ENCODE measurements at regions not wholly inside any gene's neighbourhood (a gene's known extent, or its start where the extent isn't known, plus 50 kb on each side); places are given as distances from the start of the nearest gene placed in this dataset.

- Histone ChIP-seq H3K4me3 (replicated peaks; ENCODE audit: insufficient read depth, low read length) (no peak overlapping the region), H3K27me3 (ENCODE audit: insufficient read depth, poor library complexity, severe bottlenecking) (peaks cover 4% of the 10 kb centered on the region), H3K27ac (replicated peaks) (no peak overlapping the region)
- DNase-seq (ENCODE audit: low read depth in 1 of 2, low spot score in 1 of 2) = peak; percentile 32 to 43
- TF ChIP-seq CTCF (IDR thresholded peaks at IDR 0.05; ENCODE audit: insufficient read depth, low read length) (no peak), POLR2AphosphoS5 (IDR thresholded peaks at IDR 0.05; ENCODE audit: low read depth) (no peak), SPI1 (IDR thresholded peaks at IDR 0.05; ENCODE audit: borderline replicate concordance, low read depth) (peak; percentile 10; the same call in 1 of the 2 replicates), GABPA (IDR thresholded peaks at IDR 0.05; ENCODE audit: low read depth) (no peak), REST (IDR thresholded peaks at IDR 0.05; ENCODE audit: insufficient replicate concordance, low read depth) (no peak)
These were observed 244.4 kb downstream of the FOXA2 start for GRCh38 chr20:22339946-22340345.

- Histone ChIP-seq H3K4me3 (replicated peaks; ENCODE audit: insufficient read depth, low read length) (no peak overlapping the region), H3K27ac (replicated peaks) (no peak overlapping the region), H3K27me3 (ENCODE audit: insufficient read depth, poor library complexity, severe bottlenecking) (peaks cover 4% of the 10 kb centered on the region)
- TF ChIP-seq GABPA (IDR thresholded peaks at IDR 0.05; ENCODE audit: low read depth) = no peak
- no peak for TF ChIP-seq POLR2AphosphoS5 (IDR thresholded peaks at IDR 0.05; ENCODE audit: low read depth)
- peak; percentile 41 for TF ChIP-seq CTCF (IDR thresholded peaks at IDR 0.05; ENCODE audit: insufficient read depth, low read length)
- TF ChIP-seq REST (IDR thresholded peaks at IDR 0.05; ENCODE audit: insufficient replicate concordance, low read depth) = no peak
- peak; percentile 41 to 59 for DNase-seq (ENCODE audit: low read depth in 1 of 2, low spot score in 1 of 2)
These were observed 245.1 kb downstream of the FOXA2 start for GRCh38 chr20:22339091-22339881.

- no peak for TF ChIP-seq CTCF (IDR thresholded peaks at IDR 0.05; ENCODE audit: insufficient read depth, low read length)
- TF ChIP-seq SPI1 (IDR thresholded peaks at IDR 0.05; ENCODE audit: borderline replicate concordance, low read depth) = no peak
- TF ChIP-seq GABPA (IDR thresholded peaks at IDR 0.05; ENCODE audit: low read depth) = no peak
- no peak for TF ChIP-seq POLR2AphosphoS5 (IDR thresholded peaks at IDR 0.05; ENCODE audit: low read depth)
- no peak for TF ChIP-seq REST (IDR thresholded peaks at IDR 0.05; ENCODE audit: insufficient replicate concordance, low read depth)
- H3K4me3 ChIP-seq (replicated peaks; ENCODE audit: insufficient read depth, low read length) = no peak overlapping the region
- DNase-seq (ENCODE audit: low read depth in 1 of 2, low spot score in 1 of 2) = no peak
- H3K27ac ChIP-seq (replicated peaks) = no peak overlapping the region
- peaks cover 8% of the 10 kb centered on the region for H3K27me3 ChIP-seq (ENCODE audit: insufficient read depth, poor library complexity, severe bottlenecking)
These were observed 246.1 kb downstream of the FOXA2 start for GRCh38 chr20:22338140-22338708.

Data from HL-60 (cell line).